ENCODE measurements at regions not wholly inside any gene's neighbourhood (a gene's known extent, or its start where the extent isn't known, plus 50 kb on each side); places are given as distances from the start of the nearest gene placed in this dataset.

DNA sequence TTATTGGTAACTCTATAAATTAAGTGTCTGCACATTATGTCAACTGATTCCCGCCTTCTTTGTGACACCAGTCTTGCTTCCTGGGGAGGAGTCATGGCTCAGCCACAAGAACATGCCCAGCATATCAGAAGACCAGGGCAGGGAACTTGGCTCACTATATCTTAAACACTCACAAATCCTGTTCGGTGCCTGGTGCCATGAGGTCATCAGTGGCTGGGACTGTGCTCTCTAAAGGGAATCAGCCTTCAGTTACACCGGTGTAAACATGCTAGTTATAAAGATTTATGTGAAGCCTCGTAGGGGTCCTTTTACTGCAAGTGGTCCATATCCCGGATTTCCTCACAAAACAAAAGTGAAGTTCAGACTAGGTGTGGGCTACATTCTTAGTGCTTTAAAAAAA lies 73.1 kb upstream of the ZNF521 start:
- peaks cover 9% of the 10 kb centered on the region for H3K27me3 Mint-ChIP-seq (ENCODE audit: unreplicated experiment)
- no peak for DNase-seq (ENCODE audit: extremely low spot score, unreplicated experiment)
- H3K27ac Mint-ChIP-seq (ENCODE audit: unreplicated experiment) = no peak overlapping the region
- no peak overlapping the region for H3K4me3 Mint-ChIP-seq (ENCODE audit: unreplicated experiment)
- TF ChIP-seq, protein P1, sequence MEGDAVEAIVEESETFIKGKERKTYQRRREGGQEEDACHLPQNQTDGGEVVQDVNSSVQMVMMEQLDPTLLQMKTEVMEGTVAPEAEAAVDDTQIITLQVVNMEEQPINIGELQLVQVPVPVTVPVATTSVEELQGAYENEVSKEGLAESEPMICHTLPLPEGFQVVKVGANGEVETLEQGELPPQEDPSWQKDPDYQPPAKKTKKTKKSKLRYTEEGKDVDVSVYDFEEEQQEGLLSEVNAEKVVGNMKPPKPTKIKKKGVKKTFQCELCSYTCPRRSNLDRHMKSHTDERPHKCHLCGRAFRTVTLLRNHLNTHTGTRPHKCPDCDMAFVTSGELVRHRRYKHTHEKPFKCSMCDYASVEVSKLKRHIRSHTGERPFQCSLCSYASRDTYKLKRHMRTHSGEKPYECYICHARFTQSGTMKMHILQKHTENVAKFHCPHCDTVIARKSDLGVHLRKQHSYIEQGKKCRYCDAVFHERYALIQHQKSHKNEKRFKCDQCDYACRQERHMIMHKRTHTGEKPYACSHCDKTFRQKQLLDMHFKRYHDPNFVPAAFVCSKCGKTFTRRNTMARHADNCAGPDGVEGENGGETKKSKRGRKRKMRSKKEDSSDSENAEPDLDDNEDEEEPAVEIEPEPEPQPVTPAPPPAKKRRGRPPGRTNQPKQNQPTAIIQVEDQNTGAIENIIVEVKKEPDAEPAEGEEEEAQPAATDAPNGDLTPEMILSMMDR (IDR thresholded peaks at IDR 0.05) = no peak
- H3K36me3 Mint-ChIP-seq (ENCODE audit: unreplicated experiment) = no peaks in the 10 kb centered on the region
- H3K4me1 Mint-ChIP-seq (ENCODE audit: unreplicated experiment) = peaks cover 3% of the 10 kb centered on the region
- peaks cover 5% of the 10 kb centered on the region for H3K9me3 Mint-ChIP-seq (ENCODE audit: unreplicated experiment)

DNA sequence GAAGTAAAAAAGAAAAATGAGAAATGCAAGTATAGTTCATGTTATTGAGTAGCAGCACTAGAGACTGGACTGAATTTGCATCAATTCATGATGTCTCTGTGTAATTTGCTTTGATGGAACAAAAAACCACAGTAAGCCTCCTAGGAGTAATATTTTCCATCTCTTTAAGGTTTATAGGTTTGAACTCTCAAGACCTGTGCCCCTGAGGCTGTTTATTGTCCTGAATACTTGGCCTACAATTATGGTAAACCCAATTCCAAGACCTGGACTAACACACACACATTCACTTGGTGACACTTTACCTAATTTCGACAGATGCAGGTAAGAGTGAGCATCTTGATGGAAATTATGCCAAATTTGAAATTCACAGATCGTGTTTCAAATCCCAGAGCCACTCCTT lies 71.8 kb upstream of the ZNF521 start:
- no peaks in the 10 kb centered on the region for H3K36me3 Mint-ChIP-seq (ENCODE audit: unreplicated experiment)
- H3K9me3 Mint-ChIP-seq (ENCODE audit: unreplicated experiment) = peaks cover 5% of the 10 kb centered on the region
- peaks cover 6% of the 10 kb centered on the region for H3K27me3 Mint-ChIP-seq (ENCODE audit: unreplicated experiment)
- TF ChIP-seq, protein P1 (IDR thresholded peaks at IDR 0.05) = no peak
- H3K4me1 Mint-ChIP-seq (ENCODE audit: unreplicated experiment) = peaks cover 3% of the 10 kb centered on the region
- H3K4me3 Mint-ChIP-seq (ENCODE audit: unreplicated experiment) = no peak overlapping the region
- H3K27ac Mint-ChIP-seq (ENCODE audit: unreplicated experiment) = no peak overlapping the region
- no peak for DNase-seq (ENCODE audit: extremely low spot score, unreplicated experiment)

DNA sequence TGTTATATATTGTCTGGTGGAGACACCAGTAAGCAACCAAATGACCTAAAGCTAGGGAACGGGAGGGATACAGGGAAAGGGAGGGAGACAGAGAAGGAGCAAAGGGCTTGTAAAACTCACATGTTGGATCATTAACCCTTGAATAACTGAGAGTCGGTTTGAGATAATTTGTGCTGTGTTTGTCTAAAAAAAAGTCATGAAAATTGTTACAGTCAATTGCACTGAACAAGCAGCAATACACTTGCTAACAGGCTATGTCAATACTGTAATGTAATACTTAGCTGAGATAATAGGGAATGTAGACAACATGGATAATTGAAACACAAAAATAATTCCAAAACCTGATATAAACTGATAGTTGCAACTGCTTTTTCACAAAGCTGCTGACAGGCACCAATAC lies 71.3 kb upstream of the ZNF521 start:
- no peak for DNase-seq (ENCODE audit: extremely low spot score, unreplicated experiment)
- Mint-ChIP-seq H3K4me1 (ENCODE audit: unreplicated experiment) (peaks cover 3% of the 10 kb centered on the region), H3K27ac (ENCODE audit: unreplicated experiment) (no peak overlapping the region), H3K4me3 (ENCODE audit: unreplicated experiment) (no peak overlapping the region), H3K9me3 (ENCODE audit: unreplicated experiment) (peaks cover 5% of the 10 kb centered on the region), H3K27me3 (ENCODE audit: unreplicated experiment) (peaks cover 10% of the 10 kb centered on the region), H3K36me3 (ENCODE audit: unreplicated experiment) (no peaks in the 10 kb centered on the region)
- TF ChIP-seq, protein P1 (IDR thresholded peaks at IDR 0.05) = no peak

DNA sequence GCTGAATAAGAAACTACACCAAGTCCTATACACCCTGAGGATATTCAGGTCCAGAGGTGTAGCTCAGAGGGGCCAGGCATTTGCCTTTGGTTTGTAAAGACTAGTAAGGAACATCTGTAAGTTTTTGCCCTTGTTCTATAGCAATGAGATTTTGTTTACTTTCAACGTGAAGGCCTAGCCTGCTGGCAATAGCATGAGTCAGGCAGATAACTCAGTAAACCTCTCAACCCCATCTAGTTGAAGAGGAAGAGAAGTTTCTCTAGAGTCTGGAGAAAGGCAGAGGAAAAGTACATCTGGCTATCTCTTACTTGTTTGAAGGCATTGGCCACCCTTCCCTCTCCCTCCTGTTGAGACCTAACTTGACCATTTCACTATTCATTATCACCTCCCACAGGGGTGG lies 70.3 kb upstream of the ZNF521 start:
- Mint-ChIP-seq H3K36me3 (ENCODE audit: unreplicated experiment) (no peaks in the 10 kb centered on the region), H3K4me3 (ENCODE audit: unreplicated experiment) (no peak overlapping the region), H3K4me1 (ENCODE audit: unreplicated experiment) (peaks cover 3% of the 10 kb centered on the region), H3K9me3 (ENCODE audit: unreplicated experiment) (peaks cover 2% of the 10 kb centered on the region), H3K27ac (ENCODE audit: unreplicated experiment) (no peak overlapping the region), H3K27me3 (ENCODE audit: unreplicated experiment) (peaks cover 11% of the 10 kb centered on the region)
- TF ChIP-seq, protein P1 (IDR thresholded peaks at IDR 0.05) = no peak
- DNase-seq (ENCODE audit: extremely low spot score, unreplicated experiment) = no peak

DNA sequence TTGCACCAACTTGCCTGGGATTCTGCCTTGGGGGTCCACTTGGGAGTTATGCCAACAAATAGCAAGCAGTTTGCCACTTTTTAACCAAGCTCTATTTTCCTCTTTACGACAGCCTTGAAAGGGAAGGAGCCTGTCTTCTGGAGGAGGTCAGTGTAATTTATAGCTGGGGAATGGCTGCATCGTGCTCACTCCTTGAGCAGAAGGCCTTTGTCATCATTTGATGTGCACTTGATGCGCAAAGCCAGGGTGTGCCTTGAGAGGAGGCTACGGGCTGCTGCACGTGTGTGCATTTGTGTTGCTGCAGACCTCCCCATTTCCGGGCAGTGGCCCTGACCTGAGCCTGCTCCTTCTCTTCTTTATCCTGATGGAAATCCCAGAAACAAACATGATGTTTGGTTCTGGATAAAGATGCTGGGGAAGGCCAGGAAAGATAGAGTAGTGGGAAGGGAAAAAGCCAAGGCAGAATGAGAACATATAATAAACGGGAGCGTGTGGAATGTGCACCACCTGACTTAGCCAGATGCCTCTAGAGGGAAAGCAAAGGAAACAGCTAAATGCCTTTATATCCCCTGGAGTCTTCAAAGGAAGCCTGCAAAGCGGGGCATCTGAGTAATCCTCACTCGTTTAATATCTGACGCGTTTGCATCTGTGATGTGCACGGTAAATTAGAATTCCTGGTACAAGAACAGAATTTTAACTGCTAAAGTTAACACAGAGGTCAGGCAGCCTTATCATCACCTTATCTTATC lies 68.3 kb upstream of the ZNF521 start:
- peaks cover 17% of the 10 kb centered on the region for H3K27me3 Mint-ChIP-seq (ENCODE audit: unreplicated experiment)
- TF ChIP-seq, protein P1 (IDR thresholded peaks at IDR 0.05) = no peak
- no peaks in the 10 kb centered on the region for H3K9me3 Mint-ChIP-seq (ENCODE audit: unreplicated experiment)
- H3K4me1 Mint-ChIP-seq (ENCODE audit: unreplicated experiment) = peaks cover 3% of the 10 kb centered on the region
- no peak overlapping the region for H3K27ac Mint-ChIP-seq (ENCODE audit: unreplicated experiment)
- DNase-seq (ENCODE audit: extremely low spot score, unreplicated experiment) = no peak
- no peak overlapping the region for H3K4me3 Mint-ChIP-seq (ENCODE audit: unreplicated experiment)
- H3K36me3 Mint-ChIP-seq (ENCODE audit: unreplicated experiment) = no peaks in the 10 kb centered on the region

Data from osteocyte (in vitro differentiated cells).